Vagina (tissue), 2 donors: ENCODE measurements at regions not wholly inside any gene's neighbourhood (a gene's known extent, or its start where the extent isn't known, plus 50 kb on each side); places are given as distances from the start of the nearest gene placed in this dataset.

Source experiments
- POLR2A ChIP-seq, 2 donors: fragments of 450-650 bp; IDR thresholded peaks; one replicate each; pipeline ENCODE4 v1.6.1; 2017; ENCODE audit warnings: antibody characterized with exemption in 2 of 2, mild to moderate bottlenecking in 2 of 2, moderate library complexity in 2 of 2
- TF ChIP-seq, protein P1 (sequence below), 3 experiments: fragments of 450-650 bp in 2 of 3; fragments of 200-600 bp in 1 of 3; sonication (generic) in 1 of 3; IDR thresholded peaks; one replicate each; pipeline ENCODE4 v1.5.1; 2017 to 2019; ENCODE audit warnings: antibody characterized with exemption in 3 of 3, mild to moderate bottlenecking in 2 of 3, moderate library complexity in 2 of 3

DNA sequence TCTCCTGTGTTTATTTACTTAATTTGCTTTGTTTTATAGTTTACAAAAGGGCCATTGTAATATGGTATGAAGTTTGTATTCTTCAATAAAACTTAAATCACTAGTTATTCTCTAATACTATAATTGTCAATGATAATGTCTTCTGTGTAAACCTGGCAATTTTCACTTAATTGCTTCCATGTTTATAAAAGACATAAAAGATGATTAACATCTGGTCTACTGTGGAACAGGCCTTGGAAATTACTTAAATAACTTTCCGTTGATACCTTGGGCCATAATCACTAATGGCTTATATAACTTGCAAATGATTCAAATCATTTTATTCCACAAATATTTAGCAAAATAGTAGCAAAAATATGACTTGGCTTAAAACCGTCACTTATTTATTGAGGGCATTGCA lies 743.8 kb downstream of the DSC3 start:
- TF ChIP-seq, protein P1, sequence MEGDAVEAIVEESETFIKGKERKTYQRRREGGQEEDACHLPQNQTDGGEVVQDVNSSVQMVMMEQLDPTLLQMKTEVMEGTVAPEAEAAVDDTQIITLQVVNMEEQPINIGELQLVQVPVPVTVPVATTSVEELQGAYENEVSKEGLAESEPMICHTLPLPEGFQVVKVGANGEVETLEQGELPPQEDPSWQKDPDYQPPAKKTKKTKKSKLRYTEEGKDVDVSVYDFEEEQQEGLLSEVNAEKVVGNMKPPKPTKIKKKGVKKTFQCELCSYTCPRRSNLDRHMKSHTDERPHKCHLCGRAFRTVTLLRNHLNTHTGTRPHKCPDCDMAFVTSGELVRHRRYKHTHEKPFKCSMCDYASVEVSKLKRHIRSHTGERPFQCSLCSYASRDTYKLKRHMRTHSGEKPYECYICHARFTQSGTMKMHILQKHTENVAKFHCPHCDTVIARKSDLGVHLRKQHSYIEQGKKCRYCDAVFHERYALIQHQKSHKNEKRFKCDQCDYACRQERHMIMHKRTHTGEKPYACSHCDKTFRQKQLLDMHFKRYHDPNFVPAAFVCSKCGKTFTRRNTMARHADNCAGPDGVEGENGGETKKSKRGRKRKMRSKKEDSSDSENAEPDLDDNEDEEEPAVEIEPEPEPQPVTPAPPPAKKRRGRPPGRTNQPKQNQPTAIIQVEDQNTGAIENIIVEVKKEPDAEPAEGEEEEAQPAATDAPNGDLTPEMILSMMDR (IDR thresholded peaks at IDR 0.05), result no peak
- no peak for TF ChIP-seq POLR2A (IDR thresholded peaks at IDR 0.05)
